HG03025 (cell line): ENCODE measurements at regions not wholly inside any gene's neighbourhood (a gene's known extent, or its start where the extent isn't known, plus 50 kb on each side); places are given as distances from the start of the nearest gene placed in this dataset.
"Not testable (repeated sequence)": the region's sequence is repeated elsewhere in the genome, so short reads cannot be mapped to it uniquely, and the experiment has no call there.

Experiments
- ATAC-seq: cut with Tn5 transposase; IDR thresholded peaks from one replicate; pipeline ENCODE4 v1.9.1; 2021; ENCODE audit warnings: mild to moderate bottlenecking, moderate library complexity; ENCODE audit not compliant: unreplicated experiment, low FRiP score

DNA sequence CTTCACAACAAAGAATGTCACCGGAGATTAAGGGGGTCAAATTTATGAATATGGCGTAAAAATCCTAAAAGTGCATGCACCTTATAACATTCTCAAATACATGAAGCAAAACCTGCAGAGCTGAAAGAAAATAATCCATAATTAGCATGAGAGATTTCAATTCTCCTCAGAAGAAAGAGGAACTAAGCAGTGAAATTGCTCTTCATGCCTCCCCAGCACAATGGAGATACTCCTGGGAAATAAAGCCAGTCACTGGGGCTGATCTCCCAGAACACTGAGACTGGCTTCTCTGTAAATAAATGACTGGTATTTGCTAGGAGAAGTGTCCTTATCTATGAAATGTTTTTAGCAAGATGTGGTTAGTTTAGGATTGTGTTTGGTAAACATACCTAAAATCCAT, 68.1 kb downstream of the GOLGA6L6 start:
- ATAC-seq, result not testable (repeated sequence)

DNA sequence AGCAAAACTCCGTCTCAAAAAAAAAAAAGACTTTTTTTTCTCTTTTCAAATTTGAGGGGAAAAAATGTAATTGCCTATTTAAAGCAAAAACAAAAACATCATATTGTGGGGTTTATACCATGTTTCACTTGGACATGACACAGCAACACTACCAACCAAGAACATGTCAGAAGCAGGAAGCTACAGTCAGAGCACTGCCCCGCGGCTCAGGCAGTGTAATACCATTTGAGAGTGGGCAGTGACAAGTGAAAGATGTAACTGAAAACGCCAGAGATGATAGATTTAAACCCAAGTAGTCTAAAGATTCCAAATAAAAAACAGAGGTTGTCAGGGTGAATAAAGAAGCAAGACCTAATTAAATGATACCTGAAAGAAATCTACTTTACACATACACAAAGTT, 68.6 kb downstream of the GOLGA6L6 start:
- not testable (repeated sequence) for ATAC-seq

DNA sequence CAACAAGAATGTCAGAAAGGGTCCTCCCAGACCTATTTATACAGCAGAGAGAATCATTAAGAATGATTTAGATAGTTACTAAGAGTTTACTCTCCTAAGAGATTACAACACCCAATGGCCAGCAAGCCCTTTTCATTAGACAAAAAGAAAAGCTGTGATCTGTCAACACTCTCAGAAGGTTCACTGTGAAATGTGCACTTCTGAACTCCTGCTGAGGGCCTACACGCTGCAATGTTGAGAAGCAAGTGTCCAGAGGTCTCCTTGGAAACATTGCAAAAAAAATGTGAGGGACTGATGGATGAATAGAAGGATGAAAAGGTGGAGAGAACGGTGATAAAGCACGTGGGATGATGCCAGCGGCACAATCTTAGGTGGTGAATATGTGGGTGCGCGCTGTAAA, 70.8 kb downstream of the GOLGA6L6 start:
- not testable (repeated sequence) for ATAC-seq

DNA sequence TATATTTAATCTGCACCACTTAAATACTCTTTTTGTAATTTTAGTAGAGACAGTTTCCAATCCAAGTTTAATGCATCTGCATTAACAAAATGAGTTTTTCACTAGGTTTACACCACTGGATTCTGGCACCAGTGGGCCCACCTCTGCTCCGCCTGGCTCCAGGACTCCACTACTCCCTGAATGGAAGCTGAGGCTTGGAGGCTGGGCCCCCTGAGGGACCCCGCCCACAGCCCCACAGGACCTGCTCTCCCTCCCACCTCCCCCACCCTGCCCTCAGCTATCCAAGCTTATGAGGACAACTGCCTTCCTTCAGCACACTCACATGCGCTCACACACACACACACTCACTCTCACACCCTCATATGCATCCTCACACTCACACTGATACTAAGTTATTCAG, 100.5 kb downstream of the GOLGA6L6 start:
- ATAC-seq, result not testable (repeated sequence)

DNA sequence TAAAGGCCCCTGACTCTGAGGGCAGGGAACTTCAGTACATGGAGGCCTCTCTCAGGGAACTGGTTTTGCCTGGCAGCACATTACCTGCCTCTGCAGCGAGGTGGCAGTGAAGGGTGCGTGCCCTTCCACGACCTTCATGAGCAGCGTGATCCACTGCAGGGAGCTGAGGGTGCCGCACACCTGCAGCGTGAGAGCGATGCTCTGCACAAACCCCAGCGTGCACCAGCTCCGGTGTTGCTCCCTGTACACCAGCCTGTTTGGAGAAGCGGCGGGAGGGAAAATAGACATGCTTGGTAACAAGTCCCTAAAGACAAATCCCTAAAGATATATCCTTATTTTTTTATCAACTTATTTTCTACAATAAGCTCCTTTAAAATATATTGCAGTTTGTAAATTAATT, 101.2 kb downstream of the GOLGA6L6 start:
- ATAC-seq, result not testable (repeated sequence)

DNA sequence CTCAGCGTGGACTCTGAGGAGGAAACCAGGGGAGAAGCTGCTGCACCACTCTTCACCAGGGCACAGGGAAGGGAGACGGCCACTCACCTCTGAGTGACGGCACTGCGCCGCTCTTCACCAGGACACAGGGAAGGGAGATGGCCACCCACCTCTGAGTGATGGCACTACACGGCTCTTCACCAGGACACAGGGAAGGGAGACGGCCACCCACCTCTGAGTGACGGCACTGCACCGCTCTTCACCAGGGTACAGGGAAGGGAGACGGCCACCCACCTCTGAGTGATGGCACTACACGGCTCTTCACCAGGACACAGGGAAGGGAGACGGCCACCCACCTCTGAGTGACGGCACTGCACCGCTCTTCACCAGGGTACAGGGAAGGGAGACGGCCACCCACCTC, 102.5 kb downstream of the GOLGA6L6 start:
- not testable (repeated sequence) for ATAC-seq

DNA sequence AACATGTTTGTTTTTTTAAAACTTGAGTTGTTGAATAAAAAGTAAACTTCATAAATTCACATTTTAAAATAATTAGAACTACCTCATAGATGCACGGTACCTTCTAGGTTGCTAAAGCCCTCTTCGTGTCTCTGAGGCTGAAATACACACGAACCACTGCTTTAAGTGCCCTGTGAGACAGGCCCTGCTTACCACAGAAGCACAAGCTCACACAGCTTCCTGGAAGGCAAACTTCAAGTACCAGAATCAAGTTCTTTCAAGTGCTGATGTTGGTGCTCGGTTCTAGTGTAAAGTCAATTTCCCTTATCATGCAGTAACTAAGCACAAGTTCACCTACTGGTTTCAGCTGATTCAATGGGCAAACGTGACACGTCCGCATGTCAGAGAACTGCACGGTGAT, 103.3 kb downstream of the GOLGA6L6 start:
- ATAC-seq, result not testable (repeated sequence)

DNA sequence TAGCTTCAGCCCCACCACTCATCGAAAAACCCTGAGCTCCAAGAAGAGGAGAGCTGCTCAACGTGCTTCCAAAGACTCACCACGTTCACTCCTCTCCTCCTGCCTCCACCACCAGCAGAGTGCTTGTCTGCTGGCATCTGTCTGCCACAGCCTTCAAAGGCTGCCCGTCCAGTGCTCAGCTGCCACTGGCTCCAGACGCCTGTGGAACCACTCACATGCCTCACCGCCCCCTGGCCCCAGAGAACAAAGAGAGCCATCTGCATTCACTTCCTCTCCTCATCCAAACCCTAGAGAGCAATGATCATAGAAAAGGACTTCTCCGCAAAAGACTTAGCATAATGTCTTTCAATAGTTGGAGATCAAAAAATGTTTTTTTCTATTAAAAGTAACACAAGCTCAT, 108.1 kb downstream of the GOLGA6L6 start:
- ATAC-seq, result not testable (repeated sequence)

DNA sequence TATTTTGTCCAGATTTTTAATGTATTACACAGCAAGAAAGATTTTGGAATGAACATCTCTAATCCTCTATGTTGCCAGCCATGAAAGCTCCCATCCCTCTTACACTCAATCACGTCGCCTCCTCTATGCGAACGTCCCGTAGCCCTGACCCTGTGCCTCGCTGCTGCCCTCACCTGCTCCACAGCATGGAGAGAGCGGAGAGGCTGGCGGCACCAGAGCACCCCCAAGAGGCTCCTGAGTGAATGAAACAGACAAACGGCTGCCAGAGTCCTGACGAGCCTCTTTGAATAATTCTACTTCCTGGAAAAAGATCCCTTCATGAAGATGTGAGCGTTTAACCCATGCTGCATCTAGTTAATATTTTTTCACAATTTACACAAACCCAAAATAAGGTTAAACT, 111.1 kb downstream of the GOLGA6L6 start:
- ATAC-seq, result not testable (repeated sequence)

DNA sequence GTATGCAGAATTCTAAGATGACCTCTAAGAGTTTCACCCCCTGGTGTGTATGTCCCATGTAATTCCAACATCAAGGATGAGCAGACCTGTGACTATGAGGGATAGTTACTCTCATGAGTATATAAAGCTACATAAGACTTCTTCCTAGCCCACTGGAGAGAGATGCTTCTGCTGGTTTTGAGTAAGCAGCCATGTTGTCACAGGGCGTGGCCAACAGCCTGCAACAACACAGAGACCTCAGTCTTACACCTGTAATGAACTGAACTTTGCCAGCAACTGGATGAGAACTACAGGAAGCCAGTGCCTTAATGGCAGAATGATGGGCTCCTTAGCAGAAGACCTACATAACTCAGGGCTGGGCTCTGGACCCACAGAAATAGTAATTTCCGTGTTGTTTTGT, 120.9 kb downstream of the GOLGA6L6 start:
- ATAC-seq, result not testable (repeated sequence)

DNA sequence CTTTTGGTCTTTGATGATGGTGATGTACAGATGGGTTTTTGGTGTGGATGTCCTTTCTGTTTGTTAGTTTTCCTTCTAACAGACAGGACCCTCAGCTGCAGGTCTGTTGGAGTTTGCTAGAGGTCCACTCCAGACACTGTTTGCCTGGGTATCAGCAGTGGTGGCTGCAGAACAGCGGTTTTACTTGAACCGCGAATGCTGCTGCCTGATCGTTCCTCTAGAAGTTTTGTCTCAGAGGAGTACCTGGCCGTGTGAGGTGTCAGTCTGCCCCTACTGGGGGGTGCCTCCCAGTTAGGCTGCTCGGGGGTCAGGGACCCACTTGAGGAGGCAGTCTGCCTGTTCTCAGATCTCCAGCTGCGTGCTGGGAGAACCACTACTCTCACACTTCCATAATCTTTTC, 125.0 kb downstream of the GOLGA6L6 start:
- ATAC-seq, result not testable (repeated sequence)

DNA sequence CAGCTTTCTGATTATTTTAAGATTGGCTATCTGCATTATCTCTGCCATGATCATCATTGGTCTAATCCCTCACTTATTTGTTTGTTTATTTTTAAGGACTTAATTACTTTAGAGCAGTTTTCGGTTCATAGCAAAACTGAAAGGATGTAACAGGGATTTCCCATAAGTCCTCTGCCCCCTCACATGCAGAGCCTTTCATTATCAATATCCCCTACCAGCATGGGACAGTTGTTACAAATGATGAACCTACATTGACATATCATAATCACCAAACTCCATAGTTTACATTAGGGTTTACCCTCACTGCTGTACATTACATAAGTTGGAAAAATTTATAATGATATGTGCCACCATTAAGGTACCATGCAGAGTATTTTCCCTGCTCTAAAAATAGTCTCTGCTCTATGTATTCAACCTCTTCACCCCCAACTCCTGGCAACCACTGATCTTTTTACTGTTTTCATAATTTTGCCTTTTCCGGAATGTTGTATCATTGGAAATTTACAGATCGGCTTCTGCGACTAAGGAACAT, 131.9 kb downstream of the GOLGA6L6 start:
- ATAC-seq, result not testable (repeated sequence)

DNA sequence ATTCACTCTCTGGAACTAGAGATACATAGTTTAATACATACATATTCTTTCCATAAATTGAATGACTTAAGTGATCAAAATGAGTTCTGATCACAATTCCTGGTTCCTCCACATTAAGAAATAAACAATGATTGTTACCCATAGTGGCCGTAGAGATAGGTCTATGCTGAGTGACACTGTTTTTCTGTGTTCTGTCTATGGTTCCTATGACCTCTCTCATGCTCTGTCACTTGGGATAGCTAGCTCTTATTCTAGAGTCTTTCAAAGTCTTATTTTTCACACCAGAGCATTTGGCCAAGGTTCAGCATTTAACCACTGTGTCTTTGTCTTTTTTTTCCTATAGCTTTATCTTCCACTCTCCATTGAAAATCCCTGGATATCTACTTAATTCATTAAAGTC, 132.4 kb downstream of the GOLGA6L6 start:
- ATAC-seq, result no peak

DNA sequence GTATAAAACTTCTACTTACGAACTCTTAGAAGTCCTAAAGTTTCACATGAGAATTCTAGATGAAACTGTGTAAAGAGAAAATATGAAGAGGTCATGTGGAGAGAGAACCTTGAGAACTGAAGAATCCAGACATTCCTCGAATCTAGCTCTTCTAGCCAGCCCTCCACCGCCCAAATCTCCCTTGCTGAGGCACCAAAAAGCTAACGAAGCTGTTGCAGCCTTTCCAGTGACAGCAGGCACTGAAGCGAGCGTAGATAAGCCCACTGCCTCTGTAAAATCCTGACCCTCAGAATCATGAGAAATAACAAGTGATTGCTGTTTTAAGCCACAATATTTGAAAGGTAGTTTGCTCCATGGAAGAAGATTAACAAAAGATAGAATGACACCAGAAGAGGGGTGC, 134.0 kb downstream of the GOLGA6L6 start:
- no peak for ATAC-seq

DNA sequence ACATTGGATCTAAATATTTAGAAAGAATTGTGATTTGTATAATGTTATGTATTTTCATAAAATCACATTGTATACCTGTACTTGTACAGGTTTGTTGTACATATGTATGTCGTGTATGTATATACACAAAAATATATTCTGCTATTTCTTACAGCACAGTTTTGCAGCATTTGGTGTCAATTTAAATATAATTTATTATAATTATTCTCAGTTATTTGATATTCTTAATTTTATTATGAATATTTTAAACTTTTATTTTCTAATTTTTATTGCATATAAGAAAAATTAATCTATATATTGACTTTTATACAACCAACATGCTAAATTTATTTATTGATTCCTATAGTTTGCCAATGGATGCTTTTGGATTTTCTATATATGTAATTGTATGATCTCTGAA, 137.0 kb downstream of the GOLGA6L6 start:
- not testable (repeated sequence) for ATAC-seq

DNA sequence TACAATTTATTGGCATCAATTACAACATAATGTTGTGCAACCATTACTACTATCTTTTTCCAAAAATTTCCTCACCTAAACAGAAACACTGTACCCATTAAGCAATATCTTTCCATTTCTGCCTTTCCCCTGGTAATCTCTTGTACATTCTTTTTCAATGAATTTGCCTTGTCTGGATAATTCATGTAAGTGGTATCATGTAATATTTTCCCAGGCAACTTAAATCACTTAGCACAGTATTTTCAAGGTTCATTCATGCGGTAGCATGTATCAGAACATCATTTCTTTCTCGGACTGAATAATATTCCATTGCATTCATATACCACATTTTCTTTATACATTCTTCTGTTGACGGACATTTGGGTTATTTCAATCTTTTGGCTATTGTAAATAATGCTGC, 139.0 kb downstream of the GOLGA6L6 start:
- not testable (repeated sequence) for ATAC-seq

DNA sequence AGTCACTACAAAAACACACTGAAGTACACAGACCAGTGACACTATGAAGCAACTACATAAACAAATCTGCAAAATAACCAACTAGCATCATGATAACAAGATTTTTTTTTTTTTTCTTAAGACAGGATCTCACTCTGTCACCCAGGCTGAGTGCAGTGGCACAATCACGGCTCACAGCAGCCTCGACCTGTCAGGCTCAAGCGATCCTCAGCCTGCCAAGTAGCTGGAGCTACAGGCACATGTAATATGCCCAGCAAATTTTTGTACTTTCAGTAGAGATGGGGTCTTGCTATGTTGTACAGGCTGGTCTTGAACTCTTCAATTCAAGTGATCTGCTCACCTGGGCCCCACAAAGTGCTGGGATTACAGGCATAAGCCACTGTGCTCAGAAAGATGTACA, 140.5 kb downstream of the GOLGA6L6 start:
- not testable (repeated sequence) for ATAC-seq

DNA sequence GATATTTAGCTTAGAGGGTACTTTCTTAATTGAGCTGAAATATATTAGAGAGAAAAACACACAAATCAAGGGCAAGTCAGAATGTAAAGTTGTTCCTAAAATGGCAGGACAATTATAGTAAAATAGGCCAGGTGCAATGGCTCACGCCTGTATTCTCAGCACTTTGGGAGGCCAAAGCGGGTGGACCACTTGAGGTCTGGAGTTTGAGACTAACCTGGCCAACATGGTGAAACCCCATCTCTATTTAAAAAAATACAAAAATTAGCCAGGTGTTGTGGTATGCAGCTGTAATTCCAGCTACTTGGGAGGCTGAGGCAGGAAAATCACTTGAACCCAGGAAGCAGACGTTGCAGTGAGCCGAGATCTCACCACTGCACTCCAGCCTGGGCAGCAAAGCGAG, 142.9 kb downstream of the GOLGA6L6 start:
- ATAC-seq, result not testable (repeated sequence)

DNA sequence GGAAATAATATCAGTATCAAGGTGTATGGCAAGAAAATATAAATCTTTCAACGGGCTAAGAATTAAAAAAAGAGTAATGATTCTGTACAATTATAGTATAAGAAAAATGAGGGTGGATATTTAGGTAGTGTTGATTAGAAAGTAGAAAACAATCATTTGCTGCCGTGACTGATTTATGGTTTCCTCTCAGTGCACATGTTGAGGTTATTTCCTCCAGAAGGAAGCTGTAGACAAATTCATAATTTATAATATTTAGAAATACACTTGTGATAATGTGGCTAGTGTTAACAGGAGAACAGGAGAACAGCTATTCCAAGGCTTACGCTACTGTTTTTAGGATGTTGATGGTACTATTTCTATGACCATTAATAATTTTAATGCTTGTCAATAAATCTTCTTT, 153.4 kb downstream of the GOLGA6L6 start:
- not testable (repeated sequence) for ATAC-seq

DNA sequence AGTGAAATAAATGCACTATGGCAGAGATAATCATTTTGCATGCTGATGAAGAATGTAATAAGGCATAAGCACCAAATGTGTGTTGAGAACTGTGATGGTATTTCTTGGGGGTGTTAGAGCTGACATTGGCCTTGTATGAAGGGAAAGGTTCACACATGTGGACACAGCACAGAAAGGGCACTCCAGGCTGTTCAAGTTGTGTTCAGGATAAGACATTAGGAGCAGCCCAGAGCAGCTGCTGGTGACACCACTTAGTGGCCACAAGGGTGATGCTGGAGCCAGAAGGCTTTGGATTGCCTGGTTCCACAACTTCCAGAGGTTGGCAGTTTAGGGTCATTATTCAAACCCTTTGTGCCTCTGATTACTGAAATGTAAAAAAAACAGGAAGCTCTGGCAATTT, 155.4 kb downstream of the GOLGA6L6 start:
- no peak for ATAC-seq

DNA sequence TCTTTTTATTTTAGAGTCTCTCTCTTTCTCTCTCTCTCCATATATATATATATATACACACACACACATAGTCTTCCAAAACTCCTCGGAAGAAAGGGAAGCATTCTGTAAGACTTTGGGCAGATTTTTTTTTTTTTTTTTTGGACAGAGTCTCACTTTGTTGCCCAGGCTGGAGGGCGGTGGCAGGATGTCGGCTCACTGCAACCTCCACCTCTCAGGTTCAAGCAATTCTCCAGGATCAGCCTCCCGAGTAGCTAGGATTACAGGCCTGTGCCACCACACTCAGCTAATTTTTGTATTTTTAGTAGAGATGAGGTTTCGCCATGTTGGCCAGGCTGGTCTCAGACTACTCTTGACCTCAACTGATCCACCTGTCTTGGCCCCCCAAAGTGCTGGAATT, 161.4 kb downstream of the GOLGA6L6 start:
- not testable (repeated sequence) for ATAC-seq

DNA sequence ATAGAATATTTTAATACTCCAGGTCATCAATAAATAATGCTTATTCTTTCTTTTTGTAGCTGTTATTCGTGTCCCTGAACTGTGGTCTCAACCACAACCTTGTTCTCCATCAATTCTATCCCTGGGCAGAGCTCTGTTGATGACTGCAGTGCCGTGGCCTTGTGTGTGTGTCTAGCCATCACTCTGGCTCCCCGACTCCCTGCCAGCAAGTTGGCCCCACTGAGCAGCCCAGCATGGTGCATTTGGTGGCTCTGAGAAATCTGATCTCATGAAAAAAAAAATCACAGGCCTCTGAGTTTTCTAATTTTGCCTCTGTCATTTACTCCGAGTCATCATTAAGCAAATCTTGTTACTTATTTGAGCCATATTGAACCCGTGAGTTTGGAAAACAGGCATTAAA, 164.7 kb downstream of the GOLGA6L6 start:
- no peak for ATAC-seq

DNA sequence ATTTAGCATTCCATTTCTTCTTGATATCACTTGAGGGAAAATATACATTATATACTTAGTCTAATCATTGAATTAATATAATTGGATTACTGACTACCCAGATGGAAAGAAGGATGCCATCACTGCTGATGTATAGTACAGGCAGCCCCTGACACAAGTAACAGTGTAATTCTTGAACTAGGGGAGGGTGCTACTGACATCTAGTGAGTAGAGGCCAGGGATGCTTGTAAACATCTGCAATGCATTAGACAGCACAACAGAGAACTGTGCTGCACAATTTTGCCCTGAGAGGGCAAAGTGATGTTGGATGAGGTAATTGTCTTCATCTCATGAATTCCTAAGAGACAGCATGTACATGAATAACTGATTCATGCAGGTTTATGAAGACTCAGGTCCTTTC, 169.2 kb downstream of the GOLGA6L6 start:
- not testable (repeated sequence) for ATAC-seq
